ENCODE measurements at regions not wholly inside any gene's neighbourhood (a gene's known extent, or its start where the extent isn't known, plus 50 kb on each side); places are given as distances from the start of the nearest gene placed in this dataset.

GRCh38 chr20:34190679-34191090 is 50.5 kb upstream of the ASIP start:
- H3K27ac ChIP-seq (ENCODE audit: insufficient read length, low read depth, low read length) = no peak overlapping the region
- no peak overlapping the region; the same call in 1 of the 2 replicates for H3K14ac ChIP-seq (ENCODE audit: insufficient read depth, low read length)
- H4K8ac ChIP-seq (replicated peaks; ENCODE audit: insufficient read length, low read depth, low read length) = no peak overlapping the region
- no peak overlapping the region for H3T11ph ChIP-seq (ENCODE audit: low read length)
- no peaks in the 10 kb centered on the region for H3K9me3 ChIP-seq (ENCODE audit: control insufficient read depth, low read depth, low read length)
- no peak overlapping the region for H3K18ac ChIP-seq (ENCODE audit: insufficient read length, low read depth, low read length)
- H3K79me1 ChIP-seq (ENCODE audit: insufficient read depth, low read depth, low read length, poor library complexity, severe bottlenecking) = no peaks in the 10 kb centered on the region
- H4K91ac ChIP-seq (ENCODE audit: insufficient read length, low read depth, low read length) = no peak overlapping the region
- no peak overlapping the region for H2BK5ac ChIP-seq (ENCODE audit: insufficient read length, low read length)
- no peaks in the 10 kb centered on the region for H3K27me3 ChIP-seq (ENCODE audit: insufficient read depth, low read length)
- no peaks in the 10 kb centered on the region for H3K4me1 ChIP-seq (ENCODE audit: insufficient read depth, low read length)
- Mint-ChIP-seq H3K27me3 (ENCODE audit: low read depth) (no peaks in the 10 kb centered on the region), H3K4me1 (peaks cover 23 to 29% of the 10 kb centered on the region in 2 experiments), H3K4me3 (no peak overlapping the region), H3K9me3 (no peaks in the 10 kb centered on the region), H3K36me3 (ENCODE audit: insufficient read depth in 1 of 3, low read depth in 3 of 3) (no peaks in the 10 kb centered on the region), H3K27ac (peak overlapping the region in 1 of 3 experiments; percentile 20; a peak in 2 of 7 replicates)
- H3K56ac ChIP-seq (ENCODE audit: insufficient read length, low read depth, low read length) = no peak overlapping the region
- peak; percentile 89 for DNase-seq
- no peaks in the 10 kb centered on the region for H4K20me1 ChIP-seq (ENCODE audit: control insufficient read depth, insufficient read depth, insufficient read length)
- H2BK12ac ChIP-seq (ENCODE audit: insufficient read length, low read depth, low read length) = no peak overlapping the region
- H3K23ac ChIP-seq (ENCODE audit: insufficient read length, low read depth, low read length) = no peak overlapping the region
- no peaks in the 10 kb centered on the region for H3K23me2 ChIP-seq (ENCODE audit: insufficient read length, low read depth, low read length, poor library complexity, severe bottlenecking)
- H2BK20ac ChIP-seq (ENCODE audit: low read depth, low read length, poor library complexity, severe bottlenecking) = no peak overlapping the region
- H3K4me2 ChIP-seq (ENCODE audit: insufficient read depth, insufficient read length, low read length) = no peak overlapping the region
- H2BK120ac ChIP-seq (ENCODE audit: low read depth, low read length, poor library complexity, severe bottlenecking) = no peak overlapping the region
- no peak overlapping the region for H3K4ac ChIP-seq (ENCODE audit: low read depth, low read length)
- no peak overlapping the region for H3K9ac ChIP-seq (ENCODE audit: extremely low read depth, insufficient read length, low read length)
- H2BK15ac ChIP-seq (ENCODE audit: low read depth, low read length) = no peak overlapping the region
- no peaks in the 10 kb centered on the region for H3K79me2 ChIP-seq (ENCODE audit: insufficient read depth, low read length)
- peak overlapping the region; percentile 16 for H2AFZ ChIP-seq (ENCODE audit: low read length)
- WGBS (ENCODE audit: extremely low coverage, insufficient read length, low lambda C conversion rate) = no CpG with 5 or more reads among the region's 3 CpGs
- no peak overlapping the region for H2AK5ac ChIP-seq (ENCODE audit: insufficient read length, low read length)
- TF ChIP-seq CTCF (conservative IDR thresholded peaks at IDR 0.05) = peak; percentile 98
- no peak overlapping the region for H4K5ac ChIP-seq (ENCODE audit: insufficient read length, low read depth, low read length)

Measured in H9 (cell line).